LNCAP (cell line): ENCODE measurements at regions not wholly inside any gene's neighbourhood (a gene's known extent, or its start where the extent isn't known, plus 50 kb on each side); places are given as distances from the start of the nearest gene placed in this dataset.

Source experiments
- CTCF ChIP-seq: fragments of 450-650 bp; IDR thresholded peaks from 2 replicates; pipeline ENCODE4 v1.5.1; 2017; ENCODE audit warnings: mild to moderate bottlenecking

GRCh38 chr9:73566627-73567026, 415.0 kb downstream of the ANXA1 start:
- no peak for TF ChIP-seq CTCF

- no peak for TF ChIP-seq CTCF
These were observed 421.6 kb downstream of the ANXA1 start for GRCh38 chr9:73573235-73573634.

- no peak for TF ChIP-seq CTCF
These were observed 423.7 kb downstream of the ANXA1 start for GRCh38 chr9:73575101-73576060.

- TF ChIP-seq CTCF, result no peak
These were observed 426.2 kb downstream of the ANXA1 start for GRCh38 chr9:73577848-73578247.

GRCh38 chr9:73579823-73580222, 428.2 kb downstream of the ANXA1 start:
- TF ChIP-seq CTCF, result no peak

- no peak for TF ChIP-seq CTCF
These were observed 431.9 kb downstream of the ANXA1 start for GRCh38 chr9:73583576-73583975.

- no peak for TF ChIP-seq CTCF
These were observed 443.4 kb downstream of the ANXA1 start for GRCh38 chr9:73595036-73595545.
